GM19025 (cell line): ENCODE measurements at regions not wholly inside any gene's neighbourhood (a gene's known extent, or its start where the extent isn't known, plus 50 kb on each side); places are given as distances from the start of the nearest gene placed in this dataset.

ENCODE experiments used
- ATAC-seq: cut with Tn5 transposase; IDR thresholded peaks from one replicate; pipeline ENCODE4 v1.9.1; 2021; ENCODE audit warnings: mild to moderate bottlenecking, low read depth, moderate library complexity; ENCODE audit not compliant: unreplicated experiment

- no peak for ATAC-seq
These were observed 249.7 kb downstream of the RHOU start for GRCh38 chr1:228984646-228985631.

DNA sequence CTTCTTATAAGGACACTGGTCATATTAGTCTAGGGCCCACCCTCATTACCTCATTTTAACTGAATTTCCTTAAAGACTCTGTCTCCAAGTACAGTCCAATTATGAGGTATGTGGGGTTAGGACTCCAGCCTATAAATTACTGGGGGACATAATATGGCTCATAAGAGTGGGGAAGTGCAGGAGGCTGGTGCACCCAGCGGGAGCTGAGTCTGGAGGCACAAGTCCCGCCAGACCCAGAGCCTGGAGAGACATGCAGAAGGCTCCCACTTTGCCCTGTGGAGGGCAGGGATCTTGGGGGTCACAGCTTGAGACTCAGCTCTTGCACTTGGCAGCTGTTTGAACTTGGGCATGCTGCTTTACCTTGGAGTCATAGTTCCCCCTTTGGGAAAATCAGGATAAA lies 250.4 kb downstream of the RHOU start:
- no peak for ATAC-seq

DNA sequence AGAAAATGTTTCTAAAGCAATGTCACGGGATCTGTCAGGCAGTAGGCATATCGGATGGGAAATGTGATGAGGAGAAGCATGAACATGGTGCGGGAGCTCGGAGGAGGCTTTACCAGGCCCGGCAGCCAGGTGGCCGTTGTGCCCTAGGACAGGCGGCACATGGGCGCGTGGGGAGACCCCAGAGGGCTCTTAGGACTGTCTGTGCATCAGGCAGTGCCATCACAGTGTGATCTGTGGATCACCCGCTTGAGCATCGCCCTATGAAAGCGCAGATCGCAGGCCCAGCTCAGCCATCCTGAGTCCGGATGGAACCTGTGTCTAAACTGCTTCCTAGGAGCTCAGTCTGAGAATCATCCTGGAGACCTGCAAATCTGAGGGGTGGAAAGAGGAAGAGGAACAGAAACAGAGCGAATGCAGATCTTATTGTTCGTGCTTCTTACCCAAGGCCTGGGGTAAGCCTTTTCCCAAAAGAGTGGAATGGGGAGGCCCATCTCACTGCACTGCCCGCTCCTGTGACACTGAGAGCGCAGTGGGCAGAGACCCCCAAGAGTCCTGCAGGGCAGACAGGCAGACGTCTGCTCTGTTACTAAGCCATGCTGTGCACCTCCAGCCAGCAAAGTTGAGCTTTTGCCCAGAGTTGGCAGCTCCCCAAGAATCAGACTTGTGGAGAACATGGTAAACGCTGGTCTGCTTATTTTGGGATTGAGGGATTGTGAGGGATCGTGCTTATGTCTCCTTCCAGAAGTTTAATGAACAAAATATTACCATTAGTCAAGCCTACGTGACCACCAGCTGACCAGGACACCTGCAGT lies 251.0 kb downstream of the RHOU start:
- ATAC-seq = no peak

DNA sequence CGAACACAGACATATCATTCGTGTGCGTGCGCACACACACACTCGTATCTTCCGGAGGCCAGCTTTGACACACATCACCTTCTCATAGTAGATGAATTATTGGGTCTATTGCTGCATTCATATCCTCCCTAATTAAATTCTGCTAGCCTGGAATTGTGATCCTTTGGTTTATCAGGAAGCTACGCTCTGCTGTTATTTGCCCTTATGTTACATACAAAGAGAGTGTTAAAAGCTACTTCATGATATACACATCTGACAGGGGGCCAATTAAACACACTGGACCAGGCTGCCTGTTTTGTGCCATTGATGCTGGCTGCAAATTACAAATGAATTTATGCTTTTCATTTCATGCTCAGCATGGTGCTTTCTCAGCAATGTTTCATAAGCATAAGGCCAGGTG lies 252.0 kb downstream of the RHOU start:
- no peak for ATAC-seq

GRCh38 chr1:228987736-228988506 lies 252.6 kb downstream of the RHOU start:
- ATAC-seq = no peak

GRCh38 chr1:228988664-228989063 lies 253.4 kb downstream of the RHOU start:
- ATAC-seq = no peak

DNA sequence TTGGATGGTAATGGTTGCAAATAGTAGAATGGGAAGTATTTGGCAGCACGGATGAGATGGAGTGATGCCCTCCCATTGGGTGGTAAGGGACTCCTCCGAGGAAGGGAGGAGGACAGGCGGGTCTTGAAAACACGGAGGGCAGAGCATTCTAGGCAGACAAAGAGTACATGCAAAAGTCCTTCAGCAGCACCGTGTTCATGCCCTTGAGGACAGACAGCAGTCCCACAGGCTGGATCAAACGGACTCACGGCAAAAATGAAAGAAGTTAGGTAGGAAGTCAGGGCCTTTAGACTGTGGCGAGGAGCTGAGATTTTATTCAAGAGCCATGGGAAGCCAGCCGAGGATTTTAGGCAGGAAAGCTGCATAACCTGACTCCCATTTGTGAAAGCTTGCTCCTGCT lies 253.9 kb downstream of the RHOU start:
- no peak for ATAC-seq

- no peak for ATAC-seq
These were observed 254.4 kb downstream of the RHOU start for GRCh38 chr1:228989676-228989991.

- ATAC-seq = no peak
These were observed 254.9 kb downstream of the RHOU start for GRCh38 chr1:228989992-228990827.

- ATAC-seq = no peak
These were observed 255.8 kb downstream of the RHOU start for GRCh38 chr1:228990906-228991569.

DNA sequence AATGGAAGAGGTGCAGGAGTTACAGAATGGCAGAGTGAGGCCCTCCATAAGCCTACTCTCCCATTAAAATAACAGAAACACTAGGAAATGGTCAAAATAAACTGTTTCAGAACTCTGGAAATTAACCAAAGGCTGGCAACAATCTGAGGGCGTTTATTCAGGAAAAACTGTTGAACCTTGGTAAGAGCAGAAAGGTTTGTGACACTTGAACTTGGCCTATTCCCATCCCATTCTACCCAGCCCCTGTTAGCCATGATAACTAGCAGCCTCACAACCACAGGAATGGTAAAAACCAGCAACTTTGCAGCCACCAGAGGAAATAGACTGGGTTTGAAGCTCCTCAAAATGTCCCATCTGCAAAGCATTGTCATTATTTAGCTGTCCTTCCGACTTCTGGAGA lies 256.8 kb downstream of the RHOU start:
- no peak for ATAC-seq

DNA sequence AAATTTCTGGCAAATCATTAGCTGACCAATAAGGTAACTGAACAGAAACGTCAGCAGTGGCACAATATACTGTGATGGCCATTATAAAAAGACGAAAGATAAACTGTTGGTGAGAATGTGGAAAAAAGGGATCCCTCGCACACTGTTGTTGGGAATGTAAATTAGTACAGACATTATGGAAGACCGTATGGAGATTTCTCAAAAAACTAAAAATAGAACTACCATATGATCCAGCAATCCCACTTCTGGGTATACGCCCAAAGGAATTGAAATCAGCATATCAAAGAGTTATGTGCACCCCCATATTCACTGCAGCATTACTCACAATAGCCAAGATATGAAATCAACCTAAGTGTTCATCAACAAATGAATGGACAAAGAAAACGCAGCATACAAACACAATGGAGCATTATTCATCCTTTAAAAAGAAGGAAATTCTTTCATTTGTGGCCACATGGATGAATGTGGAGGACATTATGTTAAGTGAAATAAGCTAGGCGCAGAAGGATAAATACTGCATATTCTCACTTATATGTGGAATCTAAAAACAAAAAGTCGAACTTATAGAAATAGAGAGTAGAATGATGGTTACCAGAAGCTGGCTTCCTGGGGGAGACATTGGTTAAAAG lies 257.7 kb downstream of the RHOU start:
- no peak for ATAC-seq

GRCh38 chr1:228994676-228995594 lies 259.7 kb downstream of the RHOU start:
- no peak for ATAC-seq

DNA sequence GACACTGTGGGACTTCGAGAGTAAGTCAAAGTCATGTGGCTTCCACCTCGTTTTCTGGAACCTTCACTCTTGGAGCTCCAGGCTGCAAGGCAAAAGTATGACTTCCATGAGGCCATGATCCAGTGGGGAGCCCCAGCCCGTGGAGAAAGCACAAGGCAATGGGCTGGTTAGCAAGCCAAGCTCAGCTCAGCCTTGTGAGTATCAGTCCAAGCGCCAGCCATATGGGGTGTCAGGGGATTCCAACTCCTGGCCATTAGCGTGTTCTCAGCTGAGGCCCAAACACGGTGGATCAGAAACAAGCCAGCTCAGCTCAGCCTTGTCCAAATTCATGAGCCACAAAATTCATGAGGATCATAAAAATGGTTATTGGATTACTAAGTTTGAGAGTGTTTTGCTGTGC lies 261.0 kb downstream of the RHOU start:
- no peak for ATAC-seq

DNA sequence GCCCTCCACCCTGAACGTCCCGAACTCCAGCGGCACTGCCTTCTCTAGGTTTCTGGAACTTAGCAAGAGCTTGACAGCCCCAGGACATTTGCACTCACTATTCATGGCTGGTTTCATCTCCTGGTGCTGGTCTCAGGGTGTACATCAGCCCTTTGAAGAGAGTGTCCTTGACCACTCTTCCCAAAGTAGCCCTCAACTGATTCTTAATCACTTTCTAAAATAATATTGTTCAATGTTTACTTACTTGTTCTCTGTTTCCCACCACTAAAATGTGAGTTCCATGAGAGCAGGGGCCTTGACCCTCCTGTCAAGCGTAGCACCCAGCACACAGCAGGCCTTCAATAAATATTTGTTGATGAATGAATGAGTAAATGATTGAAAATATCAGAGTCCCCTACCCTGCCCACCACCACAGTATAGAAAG lies 262.5 kb downstream of the RHOU start:
- ATAC-seq = no peak

DNA sequence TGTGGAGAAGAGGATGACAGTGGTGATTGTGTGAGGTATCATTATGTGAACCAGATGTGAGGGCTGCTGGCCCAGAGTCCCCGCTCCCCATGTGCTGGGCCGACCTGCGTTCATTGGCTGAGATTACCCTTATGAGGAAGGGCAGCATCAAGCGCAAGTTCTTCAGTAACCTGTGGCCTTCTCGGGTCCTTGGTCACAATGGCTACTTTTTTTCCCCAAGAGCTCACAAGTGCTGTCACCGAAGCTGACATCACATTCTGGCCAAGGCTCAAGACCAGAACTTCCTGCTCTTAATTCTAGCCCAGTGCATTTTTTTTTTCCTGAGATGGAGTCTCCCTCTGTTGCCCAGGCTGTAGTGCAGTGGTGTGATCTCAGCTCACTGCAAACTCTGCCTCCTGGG lies 262.9 kb downstream of the RHOU start:
- no peak for ATAC-seq

DNA sequence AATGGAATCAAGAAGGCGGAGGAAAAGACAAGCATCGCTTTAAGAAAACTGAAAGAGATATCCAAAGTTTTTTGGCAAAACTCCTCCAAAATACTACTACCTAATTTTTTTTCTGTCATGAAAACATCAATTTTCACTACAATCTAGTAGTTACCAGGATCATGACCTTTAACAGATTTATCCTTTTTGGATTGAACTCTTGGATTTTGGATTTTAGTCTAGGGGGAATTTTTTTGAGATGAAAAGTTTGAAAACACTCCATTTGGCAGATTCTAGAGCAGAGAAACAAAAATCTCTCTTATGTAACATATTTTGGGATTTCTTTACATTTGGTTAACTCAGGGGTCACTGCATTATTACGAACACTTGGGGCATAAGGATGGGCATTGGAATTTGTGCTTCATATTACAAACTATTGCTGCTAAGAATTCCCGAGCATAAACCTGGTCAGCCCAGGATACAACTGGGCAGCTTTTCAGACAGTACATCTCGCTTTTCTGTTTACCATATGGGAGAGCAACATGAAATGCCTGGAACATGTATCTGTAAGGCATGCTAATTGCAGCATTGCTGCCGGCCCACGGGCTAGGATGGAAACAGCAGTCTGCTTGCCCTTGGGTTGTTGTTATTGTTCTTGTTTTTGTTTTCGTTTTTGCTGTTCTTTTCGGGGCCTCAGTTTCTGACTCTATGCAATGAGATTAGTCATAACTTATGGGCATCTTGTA lies 264.3 kb downstream of the RHOU start:
- ATAC-seq = no peak
